Smooth muscle cell (in vitro differentiated cells): ENCODE measurements at regions not wholly inside any gene's neighbourhood (a gene's known extent, or its start where the extent isn't known, plus 50 kb on each side); places are given as distances from the start of the nearest gene placed in this dataset.

Experiments
- DNase-seq: peaks from one replicate; lab custom pipeline; 2025; ENCODE audit not compliant: unreplicated experiment; lab: John Stamatoyannopoulos, UW
- H2AFZ ChIP-seq: fragments of 200-600 bp; sonication (generic); 2 replicates; pipeline ENCODE4 v1.6.0; 2016; ENCODE audit warnings: antibody characterized with exemption, low read depth, mild to moderate bottlenecking
- H3F3A ChIP-seq: fragments of 200-600 bp; sonication (generic); 2 replicates; pipeline ENCODE4 v1.6.0; 2017; ENCODE audit warnings: antibody characterized with exemption, low read depth
- H3K27ac ChIP-seq: fragments of 200-600 bp; sonication (generic); 2 replicates; pipeline ENCODE4 v1.5.1; 2016; ENCODE audit warnings: low read depth, mild to moderate bottlenecking
- H3K27me3 ChIP-seq: fragments of 200-600 bp; sonication (generic); 2 replicates; pipeline ENCODE4 v1.6.1; 2016; ENCODE audit warnings: low read depth, mild to moderate bottlenecking
- H3K36me3 ChIP-seq: fragments of 200-600 bp; sonication (generic); 2 replicates; pipeline ENCODE4 v1.5.1; 2016; ENCODE audit warnings: low read depth
- H3K4me1 ChIP-seq: fragments of 200-600 bp; sonication (generic); 2 replicates; pipeline ENCODE4 v1.5.1; 2016; ENCODE audit warnings: low read depth
- H3K4me2 ChIP-seq: fragments of 200-600 bp; sonication (generic); 2 replicates; pipeline ENCODE4 v1.6.0; 2016; ENCODE audit warnings: mild to moderate bottlenecking
- H3K4me3 ChIP-seq: fragments of 200-600 bp; sonication (generic); 2 replicates; pipeline ENCODE4 v1.5.1; 2016; ENCODE audit warnings: mild to moderate bottlenecking
- H3K79me2 ChIP-seq: fragments of 200-600 bp; sonication (generic); 2 replicates; pipeline ENCODE4 v1.6.0; 2016; ENCODE audit warnings: low read depth, mild to moderate bottlenecking
- H3K9ac ChIP-seq: fragments of 200-600 bp; sonication (generic); 2 replicates; pipeline ENCODE4 v1.6.0; 2016; ENCODE audit warnings: low read depth
- H3K9me3 ChIP-seq: fragments of 200-600 bp; sonication (generic); replicated peaks from 2 replicates; pipeline ENCODE4 v1.5.1; 2016; ENCODE audit warnings: low read depth
- H4K20me1 ChIP-seq: fragments of 200-600 bp; sonication (generic); 2 replicates; pipeline ENCODE4 v1.6.0; 2016; ENCODE audit warnings: low read depth
- WGBS: methylation state at CpG from one replicate; pipeline ENCODE4 v1.1.7; 2016; ENCODE audit warnings: low lambda C conversion rate; 5-methylcytosine and 5-hydroxymethylcytosine counted together
- TF ChIP-seq, protein P1 (sequence below): fragments of 200-600 bp; sonication (generic); IDR thresholded peaks from 2 replicates; pipeline ENCODE4 v1.5.1; 2017; ENCODE audit warnings: borderline replicate concordance, mild to moderate bottlenecking, antibody characterized with exemption; ENCODE audit not compliant: insufficient read depth, poor library complexity, severe bottlenecking

DNA sequence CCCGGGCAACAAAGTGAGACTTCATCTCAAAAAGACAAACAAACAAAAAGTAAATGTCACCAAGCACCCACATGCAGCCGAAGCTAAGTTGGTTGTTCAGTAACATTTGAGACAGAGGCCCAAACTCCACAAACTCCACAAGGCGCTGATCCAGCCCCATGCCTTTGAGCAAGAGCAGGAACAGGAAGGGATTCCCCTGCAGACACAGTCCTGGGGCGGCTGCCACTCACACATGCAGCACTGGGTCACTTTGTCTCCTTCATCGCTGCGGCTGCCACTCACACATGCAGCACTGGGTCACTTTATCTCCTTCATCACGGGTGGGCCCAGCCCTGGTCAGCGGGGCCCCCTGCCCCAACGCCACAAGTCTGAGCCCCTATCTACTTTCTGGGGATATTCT, 246.9 kb upstream of the RREB1 start:
- Histone ChIP-seq H3K27me3 (no peaks in the 10 kb centered on the region), H3K79me2 (no peaks in the 10 kb centered on the region), H3K4me1 (peaks cover 6% of the 10 kb centered on the region), H3K4me3 (no peak overlapping the region), H3K36me3 (no peaks in the 10 kb centered on the region), H3K9ac (no peak overlapping the region), H2AFZ (no peak overlapping the region), H4K20me1 (no peaks in the 10 kb centered on the region), H3K27ac (no peak overlapping the region), H3F3A (no peaks in the 10 kb centered on the region), H3K9me3 (no peaks in the 10 kb centered on the region), H3K4me2 (no peak overlapping the region)
- WGBS = 88% methylated on average over 8 of the region's 9 CpGs
- TF ChIP-seq, protein P1, sequence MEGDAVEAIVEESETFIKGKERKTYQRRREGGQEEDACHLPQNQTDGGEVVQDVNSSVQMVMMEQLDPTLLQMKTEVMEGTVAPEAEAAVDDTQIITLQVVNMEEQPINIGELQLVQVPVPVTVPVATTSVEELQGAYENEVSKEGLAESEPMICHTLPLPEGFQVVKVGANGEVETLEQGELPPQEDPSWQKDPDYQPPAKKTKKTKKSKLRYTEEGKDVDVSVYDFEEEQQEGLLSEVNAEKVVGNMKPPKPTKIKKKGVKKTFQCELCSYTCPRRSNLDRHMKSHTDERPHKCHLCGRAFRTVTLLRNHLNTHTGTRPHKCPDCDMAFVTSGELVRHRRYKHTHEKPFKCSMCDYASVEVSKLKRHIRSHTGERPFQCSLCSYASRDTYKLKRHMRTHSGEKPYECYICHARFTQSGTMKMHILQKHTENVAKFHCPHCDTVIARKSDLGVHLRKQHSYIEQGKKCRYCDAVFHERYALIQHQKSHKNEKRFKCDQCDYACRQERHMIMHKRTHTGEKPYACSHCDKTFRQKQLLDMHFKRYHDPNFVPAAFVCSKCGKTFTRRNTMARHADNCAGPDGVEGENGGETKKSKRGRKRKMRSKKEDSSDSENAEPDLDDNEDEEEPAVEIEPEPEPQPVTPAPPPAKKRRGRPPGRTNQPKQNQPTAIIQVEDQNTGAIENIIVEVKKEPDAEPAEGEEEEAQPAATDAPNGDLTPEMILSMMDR = no peak
- no peak for DNase-seq

DNA sequence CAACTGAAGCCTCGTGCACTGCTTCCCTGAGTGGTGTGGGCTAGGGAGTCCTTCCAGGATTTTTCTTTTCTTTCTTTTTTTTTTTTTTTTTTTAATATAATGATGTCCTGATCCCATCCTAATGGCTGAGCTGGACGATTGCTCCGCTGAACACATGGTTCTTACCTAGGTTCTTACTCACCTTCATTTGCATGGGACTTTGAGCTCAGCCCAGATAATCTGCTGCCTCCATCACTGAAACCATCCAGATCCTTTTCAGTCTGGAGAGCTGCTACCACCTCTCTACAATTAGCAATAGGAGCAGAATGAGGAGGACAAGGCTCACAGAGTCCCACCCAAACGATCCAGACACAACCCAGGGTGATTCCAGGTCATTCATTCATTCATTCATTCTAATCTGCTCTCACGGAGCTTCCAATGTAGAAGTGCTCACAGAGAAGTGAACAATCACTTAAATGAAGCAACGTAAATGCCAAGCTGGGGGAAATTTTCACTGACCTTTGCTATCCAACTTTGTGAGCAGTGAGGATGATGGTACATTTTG, 246.3 kb upstream of the RREB1 start:
- TF ChIP-seq, protein P1 = no peak
- Histone ChIP-seq H3K27ac (no peak overlapping the region), H3K4me2 (no peak overlapping the region), H3K4me3 (no peak overlapping the region), H3K9me3 (no peaks in the 10 kb centered on the region), H2AFZ (no peak overlapping the region), H3K79me2 (no peaks in the 10 kb centered on the region), H4K20me1 (no peaks in the 10 kb centered on the region), H3K9ac (no peak overlapping the region), H3K4me1 (peaks cover 5% of the 10 kb centered on the region), H3K36me3 (no peaks in the 10 kb centered on the region), H3F3A (no peaks in the 10 kb centered on the region), H3K27me3 (no peaks in the 10 kb centered on the region)
- DNase-seq = no peak
- 84% methylated on average over 6 of the region's 6 CpGs for WGBS

DNA sequence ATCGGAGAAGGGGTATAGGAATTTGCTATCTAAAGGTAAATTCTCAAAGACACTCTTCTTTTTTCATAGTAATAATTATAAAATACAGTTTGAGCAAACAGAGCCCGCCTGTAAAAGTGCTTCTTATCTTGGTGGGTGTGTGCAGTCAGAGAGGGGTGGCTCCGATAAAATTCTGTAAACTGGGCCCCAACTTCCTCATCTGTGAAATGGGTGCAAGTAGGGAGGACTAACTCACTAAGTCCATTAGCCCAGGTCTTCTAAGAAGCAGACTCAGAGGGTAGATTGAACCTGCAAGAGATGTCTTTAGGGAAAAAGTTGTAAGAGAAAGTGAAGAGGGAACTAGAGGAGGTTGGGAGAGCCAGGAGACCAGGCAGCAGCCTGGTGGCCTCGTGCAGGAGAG, 245.8 kb upstream of the RREB1 start:
- H3F3A ChIP-seq = no peaks in the 10 kb centered on the region
- H2AFZ ChIP-seq = no peak overlapping the region
- H3K27me3 ChIP-seq = no peaks in the 10 kb centered on the region
- TF ChIP-seq, protein P1 = no peak
- no peak overlapping the region for H3K9ac ChIP-seq
- WGBS = 92% methylated on average over 4 of the region's 4 CpGs
- no peaks in the 10 kb centered on the region for H4K20me1 ChIP-seq
- no peak overlapping the region for H3K4me3 ChIP-seq
- no peaks in the 10 kb centered on the region for H3K9me3 ChIP-seq
- no peaks in the 10 kb centered on the region for H3K36me3 ChIP-seq
- no peaks in the 10 kb centered on the region for H3K79me2 ChIP-seq
- no peak overlapping the region for H3K27ac ChIP-seq
- H3K4me2 ChIP-seq = no peak overlapping the region
- no peaks in the 10 kb centered on the region for H3K4me1 ChIP-seq
- no peak for DNase-seq

DNA sequence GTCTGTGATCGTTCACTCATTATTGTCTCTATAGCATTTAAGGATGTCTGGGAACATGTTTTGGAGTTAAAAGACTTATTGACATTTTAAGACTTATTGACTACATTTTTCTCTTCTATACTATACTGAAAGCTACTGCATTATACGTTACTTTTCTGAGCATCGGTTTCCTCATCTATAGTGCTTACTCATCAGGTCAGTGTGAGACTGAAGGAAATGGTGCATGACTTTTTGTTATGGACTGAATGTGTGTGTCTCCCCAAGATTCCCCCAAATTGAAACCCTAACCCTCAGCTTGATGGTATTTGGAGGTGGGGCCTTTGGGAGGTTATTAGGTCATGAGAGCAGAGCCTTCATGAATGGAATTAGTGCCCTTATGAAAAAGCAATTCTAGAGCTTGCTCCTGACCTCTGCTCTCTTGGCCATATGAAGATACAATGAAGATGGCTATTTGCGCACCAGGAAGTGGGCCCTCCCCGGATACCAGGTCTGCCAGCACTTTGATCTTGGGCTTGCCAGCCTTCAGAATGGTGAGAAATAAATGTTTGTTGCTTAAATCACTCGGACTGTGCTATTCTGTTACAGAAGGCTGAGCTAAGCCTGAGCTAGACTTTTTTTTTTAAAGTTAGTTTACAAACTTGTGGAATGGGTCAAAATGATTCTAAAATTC, 243.7 kb upstream of the RREB1 start:
- H3K79me2 ChIP-seq = no peaks in the 10 kb centered on the region
- H3K27me3 ChIP-seq = no peaks in the 10 kb centered on the region
- no peak overlapping the region for H3K4me3 ChIP-seq
- H3F3A ChIP-seq = no peaks in the 10 kb centered on the region
- no peaks in the 10 kb centered on the region for H3K36me3 ChIP-seq
- H3K9me3 ChIP-seq = no peaks in the 10 kb centered on the region
- no peak overlapping the region for H2AFZ ChIP-seq
- H3K9ac ChIP-seq = no peak overlapping the region
- no peak overlapping the region for H3K4me2 ChIP-seq
- 97% methylated on average over 6 of the region's 6 CpGs for WGBS
- no peak overlapping the region for H3K27ac ChIP-seq
- no peak for DNase-seq
- no peaks in the 10 kb centered on the region for H3K4me1 ChIP-seq
- H4K20me1 ChIP-seq = no peaks in the 10 kb centered on the region
- TF ChIP-seq, protein P1 = no peak
